GM12872 (cell line): ENCODE measurements at regions not wholly inside any gene's neighbourhood (a gene's known extent, or its start where the extent isn't known, plus 50 kb on each side); places are given as distances from the start of the nearest gene placed in this dataset.
A peak's percentile ranks its signal among the peaks of the same experiment; 100 is the strongest.

Experiments used
- TF ChIP-seq, protein P1 (sequence below): IDR thresholded peaks from 3 replicates; pipeline ENCODE4 v1.5.1; 2011; ENCODE audit warnings: low read depth, mild to moderate bottlenecking, low read length, moderate library complexity; ENCODE audit not compliant: insufficient read depth

DNA sequence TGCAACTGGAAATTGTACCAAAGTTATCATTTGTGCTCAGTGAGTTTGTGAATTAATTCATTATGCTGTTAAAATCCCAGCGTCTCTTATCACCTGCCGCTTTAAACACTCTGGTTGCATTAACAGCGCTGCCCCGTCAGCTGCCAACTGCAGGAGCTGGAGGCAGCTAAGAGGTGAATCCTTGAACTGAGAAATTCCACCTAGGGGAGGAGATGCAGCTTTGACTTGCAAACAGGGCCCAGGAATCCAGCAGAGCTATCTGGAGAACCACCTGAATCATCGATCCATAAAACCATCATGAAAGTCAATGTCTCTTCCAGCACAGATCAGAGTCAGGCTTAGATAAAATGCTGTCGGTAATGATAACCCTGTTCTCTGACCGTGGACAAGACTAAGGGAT is 140.7 kb upstream of the PTBP2 start:
- TF ChIP-seq, protein P1, sequence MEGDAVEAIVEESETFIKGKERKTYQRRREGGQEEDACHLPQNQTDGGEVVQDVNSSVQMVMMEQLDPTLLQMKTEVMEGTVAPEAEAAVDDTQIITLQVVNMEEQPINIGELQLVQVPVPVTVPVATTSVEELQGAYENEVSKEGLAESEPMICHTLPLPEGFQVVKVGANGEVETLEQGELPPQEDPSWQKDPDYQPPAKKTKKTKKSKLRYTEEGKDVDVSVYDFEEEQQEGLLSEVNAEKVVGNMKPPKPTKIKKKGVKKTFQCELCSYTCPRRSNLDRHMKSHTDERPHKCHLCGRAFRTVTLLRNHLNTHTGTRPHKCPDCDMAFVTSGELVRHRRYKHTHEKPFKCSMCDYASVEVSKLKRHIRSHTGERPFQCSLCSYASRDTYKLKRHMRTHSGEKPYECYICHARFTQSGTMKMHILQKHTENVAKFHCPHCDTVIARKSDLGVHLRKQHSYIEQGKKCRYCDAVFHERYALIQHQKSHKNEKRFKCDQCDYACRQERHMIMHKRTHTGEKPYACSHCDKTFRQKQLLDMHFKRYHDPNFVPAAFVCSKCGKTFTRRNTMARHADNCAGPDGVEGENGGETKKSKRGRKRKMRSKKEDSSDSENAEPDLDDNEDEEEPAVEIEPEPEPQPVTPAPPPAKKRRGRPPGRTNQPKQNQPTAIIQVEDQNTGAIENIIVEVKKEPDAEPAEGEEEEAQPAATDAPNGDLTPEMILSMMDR = no peak

DNA sequence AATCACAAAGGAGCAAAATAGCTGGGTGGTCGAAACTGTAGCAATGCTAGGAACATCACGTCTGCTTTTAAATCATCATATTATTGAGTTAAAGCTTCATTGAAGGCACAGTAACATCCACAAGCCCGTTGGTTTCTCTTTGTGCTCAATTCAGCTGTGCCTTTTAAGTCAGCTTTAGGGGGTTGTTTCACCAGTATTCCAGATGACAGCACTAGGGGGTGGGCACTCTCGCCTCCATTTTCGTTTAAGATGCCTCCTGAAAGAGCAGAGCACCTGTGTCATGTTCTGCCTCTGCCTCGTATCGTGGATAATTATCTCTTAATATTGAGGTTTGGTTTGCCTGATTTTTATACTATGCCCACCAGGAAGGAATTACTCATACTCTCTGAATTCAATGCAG is 139.8 kb upstream of the PTBP2 start:
- TF ChIP-seq, protein P1 = no peak

DNA sequence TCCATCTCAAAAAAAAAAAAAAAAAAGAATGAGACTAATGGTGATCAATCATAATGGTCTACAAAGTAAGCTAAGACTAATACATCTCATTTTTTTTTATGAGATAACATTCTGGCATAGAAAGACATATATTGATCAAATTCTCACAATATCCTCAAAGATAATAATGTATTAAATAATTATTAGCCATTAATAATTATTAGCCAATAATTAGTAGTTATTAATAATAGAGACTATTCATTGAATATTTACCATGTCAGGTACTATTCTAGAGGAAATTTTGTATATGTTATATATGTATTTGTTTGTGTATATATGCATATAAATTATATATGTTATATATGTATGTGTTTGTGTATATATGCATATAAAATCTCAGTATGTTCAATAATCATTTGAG is 137.7 kb upstream of the PTBP2 start:
- TF ChIP-seq, protein P1 = no peak

DNA sequence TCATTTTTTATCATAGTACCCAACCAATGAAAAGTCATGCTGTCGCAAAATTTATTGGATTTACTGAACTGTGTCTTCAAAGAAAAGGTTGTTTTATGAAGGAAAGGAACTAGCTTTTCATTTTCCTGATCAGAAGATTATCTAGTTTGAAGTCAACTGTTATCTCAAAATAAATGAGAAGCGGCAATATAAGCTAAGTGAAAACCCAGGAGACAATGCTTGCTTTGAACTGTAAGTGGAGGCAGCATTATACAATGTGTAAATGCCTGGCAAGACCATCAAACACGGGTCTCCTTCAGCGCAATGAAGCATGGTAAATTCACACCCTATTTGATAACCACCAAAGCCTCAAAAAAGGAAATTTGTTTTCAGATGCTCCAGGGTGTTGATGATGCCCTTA is 134.4 kb upstream of the PTBP2 start:
- TF ChIP-seq, protein P1 = no peak

DNA sequence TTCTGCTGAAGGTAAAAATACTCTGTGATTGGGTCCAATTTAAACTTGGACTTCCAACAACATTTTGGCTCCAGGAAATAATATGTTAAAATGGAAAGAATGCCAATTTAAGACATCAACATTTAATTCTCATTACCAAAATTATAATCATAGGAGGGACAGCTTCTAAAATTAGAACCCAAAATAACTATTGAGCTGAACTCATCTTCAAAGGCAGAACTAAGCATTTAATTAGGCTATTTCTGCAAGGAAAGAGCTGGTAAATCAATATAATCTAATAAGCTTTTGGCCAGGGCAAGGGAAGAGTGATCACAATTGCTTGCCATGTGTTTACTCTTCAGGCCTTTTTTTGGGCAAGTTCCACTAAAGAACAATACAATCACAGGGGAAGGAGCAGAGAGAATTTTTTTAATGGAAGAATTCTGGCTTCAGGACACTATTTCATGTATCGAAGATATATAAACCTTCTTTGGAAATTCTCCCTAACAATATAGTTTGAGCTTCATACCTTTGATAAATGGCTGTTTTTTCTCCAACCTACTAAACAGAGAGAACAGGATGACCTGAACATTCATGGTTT is 133.1 kb upstream of the PTBP2 start:
- TF ChIP-seq, protein P1 = no peak

DNA sequence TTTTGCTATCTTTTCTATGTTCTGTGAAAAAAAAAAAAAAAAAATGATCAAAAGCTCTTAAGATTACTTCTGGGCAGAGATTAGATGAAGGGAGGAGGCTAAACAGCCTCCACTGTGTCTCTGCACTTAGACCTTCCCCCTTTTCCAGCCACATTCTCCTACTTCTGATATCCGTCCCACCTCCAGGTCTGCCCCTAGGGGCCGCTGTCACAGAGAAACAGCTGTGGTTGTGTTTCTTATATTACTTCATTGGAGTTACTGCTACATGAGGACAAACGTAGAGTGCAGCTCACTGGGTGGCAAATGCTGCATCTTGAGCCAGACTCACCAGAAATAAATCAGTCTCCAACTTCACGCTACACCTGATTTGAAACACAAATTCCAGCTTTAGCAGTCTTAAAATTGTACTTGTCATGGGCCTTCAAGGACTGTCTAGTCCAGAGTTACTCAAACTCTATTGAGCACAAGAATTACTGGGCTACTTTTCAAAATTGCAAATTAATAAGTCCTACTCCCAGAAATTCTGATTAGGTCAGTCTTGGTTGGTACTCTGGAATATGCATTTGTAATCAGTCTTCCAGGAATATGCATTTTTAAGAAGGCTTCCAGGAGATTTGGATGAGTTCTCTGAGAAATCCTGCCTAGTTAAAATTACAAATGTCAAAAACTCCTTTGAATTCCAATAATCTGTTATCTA is 125.2 kb upstream of the PTBP2 start:
- TF ChIP-seq, protein P1 = peak; percentile 76

DNA sequence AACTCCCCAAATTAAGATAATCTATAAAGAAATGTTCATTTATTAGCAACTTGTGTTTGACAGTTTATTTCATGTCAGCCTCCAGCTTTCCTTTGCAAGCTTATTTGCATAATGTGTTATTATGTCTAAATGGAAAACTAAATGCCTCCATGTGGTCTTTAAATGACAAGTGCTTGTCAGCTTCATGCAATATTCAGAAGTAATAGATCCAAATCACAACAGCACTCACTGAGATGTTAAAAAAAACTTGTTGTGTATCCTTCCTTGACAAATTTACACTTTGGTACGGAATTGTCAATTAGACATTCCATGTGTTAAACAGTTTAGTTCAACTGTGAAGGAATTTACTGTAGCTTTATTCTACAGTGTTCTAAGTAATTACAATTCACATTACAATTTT is 124.4 kb upstream of the PTBP2 start:
- TF ChIP-seq, protein P1 = no peak
